Activated CD4-positive, alpha-beta memory T cell treated with anti-CD3 and anti-CD28 coated beads, Interleukin-2, amount 10 ng/mL, durations not matched to agents 7 days and 5 days (primary cell): ENCODE measurements at regions not wholly inside any gene's neighbourhood (a gene's known extent, or its start where the extent isn't known, plus 50 kb on each side); places are given as distances from the start of the nearest gene placed in this dataset.

Experiments used
- CTCF ChIA-PET: fragments of 350-600 bp; sonication (Branson Sonifier 250); formaldehyde crosslinking; loops from one replicate; lab custom pipeline; 2021; ENCODE audit warnings: antibody characterized with exemption, inconsistent platforms; lab: Charles Lee
- POLR2A ChIA-PET: fragments of 350-600 bp; sonication (Branson Sonifier 250); formaldehyde crosslinking; loops from one replicate; lab custom pipeline; 2021; ENCODE audit warnings: antibody characterized with exemption; lab: Charles Lee
- DNase-seq: peaks from one replicate; pipeline ENCODE4 v3.0.0-alpha.2; 2020
- H3K27ac Mint-ChIP-seq: one replicate; pipeline ENCODE4 v1.8.0; 2021; ENCODE audit warnings: mild to moderate bottlenecking, mixed read lengths
- H3K27me3 Mint-ChIP-seq: one replicate; pipeline ENCODE4 v1.8.0; 2021; ENCODE audit warnings: mixed read lengths
- H3K36me3 Mint-ChIP-seq: one replicate; pipeline ENCODE4 v1.8.0; 2021; ENCODE audit warnings: low read depth, mixed read lengths
- H3K4me1 Mint-ChIP-seq: one replicate; pipeline ENCODE4 v1.8.0; 2021; ENCODE audit warnings: mixed read lengths
- H3K4me3 Mint-ChIP-seq: one replicate; pipeline ENCODE4 v1.8.0; 2021; ENCODE audit warnings: mild to moderate bottlenecking, mixed read lengths
- H3K9me3 Mint-ChIP-seq: one replicate; pipeline ENCODE4 v1.8.0; 2021; ENCODE audit warnings: mixed read lengths

DNA sequence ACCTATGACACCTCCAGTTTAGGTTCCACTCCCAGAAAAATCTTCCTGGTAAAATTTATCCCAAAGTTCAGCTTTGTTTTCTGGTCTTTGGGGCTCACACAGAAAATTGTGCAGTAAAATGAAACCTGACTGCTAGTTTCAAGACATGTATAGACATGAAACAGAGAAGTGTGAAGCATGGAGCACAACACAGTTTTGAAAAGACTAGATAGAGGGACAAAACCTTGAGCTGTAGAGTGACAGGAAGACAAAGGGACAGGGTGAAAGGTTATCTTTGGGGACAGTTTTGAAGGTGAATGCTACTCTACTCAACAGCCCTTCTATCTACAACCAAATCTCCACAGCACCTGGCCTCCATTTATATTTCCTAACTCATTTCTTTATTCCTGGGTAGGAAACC is 352.6 kb downstream of the RBM43 start:
- ChIA-PET POLR2A (no interaction called here), CTCF (no interaction called here)
- no peaks in the 10 kb centered on the region for H3K4me1 Mint-ChIP-seq
- H3K27ac Mint-ChIP-seq = no peak overlapping the region
- H3K36me3 Mint-ChIP-seq = no peaks in the 10 kb centered on the region
- H3K9me3 Mint-ChIP-seq = peaks cover 2% of the 10 kb centered on the region
- DNase-seq = no peak
- no peak overlapping the region for H3K4me3 Mint-ChIP-seq
- no peaks in the 10 kb centered on the region for H3K27me3 Mint-ChIP-seq

DNA sequence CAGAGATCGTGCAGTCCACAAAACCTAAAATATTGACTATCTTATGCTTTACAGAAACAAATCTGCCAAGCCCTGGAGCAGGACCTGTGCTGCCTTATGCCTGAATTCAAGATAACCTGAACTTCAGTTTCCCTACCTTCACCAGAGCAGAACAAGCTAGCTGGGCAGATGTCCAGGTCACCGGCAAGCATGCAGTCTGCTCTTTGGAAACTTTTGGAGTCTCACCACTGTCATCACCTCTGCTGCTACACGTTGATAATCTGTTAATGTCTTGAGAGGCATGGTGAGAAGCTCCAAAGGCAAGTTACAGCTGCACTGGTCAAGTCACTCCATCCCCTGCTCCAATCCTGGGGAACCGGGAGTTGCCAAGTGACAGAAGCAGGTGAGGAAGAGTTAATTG is 354.2 kb downstream of the RBM43 start:
- CTCF ChIA-PET = no interaction called here
- Mint-ChIP-seq H3K27ac (no peak overlapping the region), H3K36me3 (no peaks in the 10 kb centered on the region), H3K4me1 (no peaks in the 10 kb centered on the region), H3K4me3 (no peak overlapping the region), H3K27me3 (no peaks in the 10 kb centered on the region), H3K9me3 (peaks cover 2% of the 10 kb centered on the region)
- POLR2A ChIA-PET = no interaction called here
- DNase-seq = no peak

DNA sequence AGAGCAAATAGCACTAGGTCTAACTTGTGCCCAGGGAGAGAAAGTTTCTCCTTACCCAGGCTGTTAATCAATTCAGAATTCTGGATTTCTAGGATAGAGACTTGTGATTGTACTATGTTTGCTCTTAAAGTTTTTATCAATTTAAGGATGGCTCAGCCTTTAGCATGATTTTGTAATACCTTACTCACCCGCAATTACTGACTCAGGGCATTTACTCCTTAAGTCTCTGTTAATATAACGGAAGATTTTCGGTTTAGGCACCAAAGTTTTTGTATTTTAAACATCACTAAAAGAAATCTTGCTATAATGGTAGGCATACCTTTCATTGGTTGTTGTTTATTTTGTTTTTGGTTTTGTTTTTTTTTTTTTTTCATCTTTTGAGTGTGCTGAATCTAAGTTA is 358.2 kb downstream of the RBM43 start:
- DNase-seq = no peak
- Mint-ChIP-seq H3K4me3 (no peak overlapping the region), H3K36me3 (no peaks in the 10 kb centered on the region), H3K27me3 (no peaks in the 10 kb centered on the region), H3K27ac (no peak overlapping the region), H3K9me3 (peaks cover 7% of the 10 kb centered on the region), H3K4me1 (no peaks in the 10 kb centered on the region)
- CTCF ChIA-PET = interaction anchor here (0.6 to 0.7 kb wide), 2 partner anchors 744 to 1236 kb away, joined by 3 read pairs; no protein-coding TSS in a partner anchor
- POLR2A ChIA-PET = no interaction called here

DNA sequence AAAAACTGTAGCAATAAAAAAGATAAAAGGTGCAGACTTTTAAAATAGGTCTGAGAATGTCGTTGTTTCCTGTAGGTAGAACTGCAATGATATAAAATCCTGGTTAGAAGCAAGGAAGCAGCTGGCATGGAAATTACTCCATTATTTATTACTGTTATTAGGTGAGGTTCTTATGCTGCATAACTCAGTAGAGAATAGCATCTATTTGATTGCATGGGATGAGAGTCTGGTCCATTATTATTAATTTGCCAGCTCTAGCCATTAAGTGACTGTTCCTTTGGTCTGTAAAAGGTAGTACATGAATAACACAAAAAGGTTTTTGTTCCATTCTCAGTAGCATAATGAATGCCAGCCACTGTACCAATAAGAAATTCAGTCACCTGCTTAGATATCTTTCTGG is 358.6 kb downstream of the RBM43 start:
- no peak for DNase-seq
- ChIA-PET POLR2A (no interaction called here), CTCF (no interaction called here)
- Mint-ChIP-seq H3K9me3 (peaks cover 7% of the 10 kb centered on the region), H3K27me3 (no peaks in the 10 kb centered on the region), H3K36me3 (no peaks in the 10 kb centered on the region), H3K27ac (no peak overlapping the region), H3K4me3 (no peak overlapping the region), H3K4me1 (no peaks in the 10 kb centered on the region)

DNA sequence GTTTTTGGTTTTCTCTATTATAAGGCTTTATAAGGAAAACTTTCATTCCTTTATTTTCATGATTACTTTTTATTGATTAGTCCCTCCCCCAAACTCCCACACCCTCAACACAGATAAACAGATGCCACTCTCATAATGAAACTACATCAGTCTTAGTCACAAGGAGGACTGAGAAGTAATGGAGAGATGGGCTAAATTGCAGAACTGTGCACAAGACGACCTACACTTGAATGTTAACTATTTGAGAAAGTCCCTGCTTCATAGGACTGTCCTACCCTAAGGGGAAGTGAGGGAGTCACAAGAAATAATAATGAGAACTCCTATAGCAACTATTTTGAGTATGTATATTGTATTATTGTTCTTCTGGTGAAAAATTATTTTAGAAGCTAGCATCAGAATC is 360.8 kb downstream of the RBM43 start:
- POLR2A ChIA-PET = no interaction called here

DNA sequence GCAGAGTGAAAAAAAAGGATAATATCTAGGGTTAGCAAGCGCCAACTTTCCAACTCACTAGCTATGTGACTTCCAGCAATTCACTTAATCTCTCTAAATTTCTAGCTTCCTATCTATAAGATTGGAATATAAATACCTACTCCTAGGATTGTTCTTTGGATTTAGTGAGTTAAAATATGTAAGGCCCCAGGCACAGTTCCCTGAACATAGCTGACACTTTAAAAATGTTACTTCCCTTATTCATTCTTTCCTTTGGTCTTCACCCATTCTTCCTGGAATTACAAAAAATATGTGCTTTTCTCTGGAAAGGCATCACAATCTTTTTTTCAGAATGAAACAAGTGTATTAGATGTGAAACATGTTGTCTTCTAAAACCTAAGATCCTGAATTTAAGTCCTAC is 365.7 kb downstream of the RBM43 start:
- Mint-ChIP-seq H3K4me3 (no peak overlapping the region), H3K4me1 (no peaks in the 10 kb centered on the region), H3K9me3 (peaks cover 2% of the 10 kb centered on the region), H3K36me3 (no peaks in the 10 kb centered on the region), H3K27ac (no peak overlapping the region), H3K27me3 (no peaks in the 10 kb centered on the region)
- CTCF ChIA-PET = no interaction called here
- POLR2A ChIA-PET = no interaction called here
- DNase-seq = no peak

More for the DNA sequence above, 360.8 kb downstream of the RBM43 start:
- Mint-ChIP-seq H3K27me3 (no peaks in the 10 kb centered on the region), H3K4me1 (no peaks in the 10 kb centered on the region), H3K4me3 (no peak overlapping the region), H3K9me3 (peaks cover 5% of the 10 kb centered on the region), H3K27ac (no peak overlapping the region), H3K36me3 (no peaks in the 10 kb centered on the region)
- no peak for DNase-seq
- CTCF ChIA-PET = no interaction called here

DNA sequence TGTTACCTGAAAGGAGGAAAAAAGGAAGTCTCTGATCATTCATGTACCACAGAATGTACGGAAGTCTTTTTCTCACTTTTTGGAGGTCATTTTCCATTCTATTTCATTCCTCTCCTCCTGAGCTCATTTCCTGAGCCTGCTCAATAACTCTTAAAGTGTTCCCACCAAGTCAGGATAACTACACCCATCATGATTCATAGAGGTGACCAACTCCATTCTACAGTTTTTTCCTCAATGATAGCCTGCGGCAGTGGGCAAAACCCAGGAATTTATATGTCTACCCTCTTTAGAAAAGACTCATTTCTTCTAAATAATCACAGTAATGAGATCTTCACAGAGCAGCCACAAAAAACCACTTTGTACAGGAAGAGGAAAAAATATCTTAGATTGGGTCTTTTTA is 372.5 kb downstream of the RBM43 start:
- Mint-ChIP-seq H3K9me3 (no peaks in the 10 kb centered on the region), H3K36me3 (no peaks in the 10 kb centered on the region), H3K27me3 (no peaks in the 10 kb centered on the region), H3K27ac (no peak overlapping the region), H3K4me3 (no peak overlapping the region), H3K4me1 (no peaks in the 10 kb centered on the region)
- DNase-seq = no peak
- CTCF ChIA-PET = no interaction called here
- POLR2A ChIA-PET = no interaction called here

DNA sequence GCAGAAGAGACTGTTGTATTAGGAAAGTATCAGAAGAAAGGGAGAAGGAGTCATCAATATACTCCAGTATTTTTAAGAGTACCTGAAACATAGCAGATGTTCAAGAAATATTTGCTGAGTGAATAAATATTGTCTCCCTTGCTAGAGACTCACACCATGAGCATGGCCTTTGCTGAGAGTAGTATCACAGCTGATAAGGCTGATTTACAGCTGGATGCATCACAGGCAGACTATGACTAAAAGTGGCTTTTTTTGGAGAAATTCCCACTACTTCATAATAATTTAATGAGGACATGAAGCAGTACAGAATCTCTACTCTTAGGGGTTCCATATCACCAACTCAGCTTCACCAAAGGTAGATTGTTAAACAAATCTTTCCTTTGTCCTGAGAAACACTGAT is 373.3 kb downstream of the RBM43 start:
- CTCF ChIA-PET = no interaction called here
- no peaks in the 10 kb centered on the region for H3K9me3 Mint-ChIP-seq
- no peaks in the 10 kb centered on the region for H3K36me3 Mint-ChIP-seq
- DNase-seq = no peak
- no peak overlapping the region for H3K4me3 Mint-ChIP-seq
- H3K27ac Mint-ChIP-seq = no peak overlapping the region
- H3K27me3 Mint-ChIP-seq = no peaks in the 10 kb centered on the region
- no peaks in the 10 kb centered on the region for H3K4me1 Mint-ChIP-seq
- POLR2A ChIA-PET = no interaction called here

DNA sequence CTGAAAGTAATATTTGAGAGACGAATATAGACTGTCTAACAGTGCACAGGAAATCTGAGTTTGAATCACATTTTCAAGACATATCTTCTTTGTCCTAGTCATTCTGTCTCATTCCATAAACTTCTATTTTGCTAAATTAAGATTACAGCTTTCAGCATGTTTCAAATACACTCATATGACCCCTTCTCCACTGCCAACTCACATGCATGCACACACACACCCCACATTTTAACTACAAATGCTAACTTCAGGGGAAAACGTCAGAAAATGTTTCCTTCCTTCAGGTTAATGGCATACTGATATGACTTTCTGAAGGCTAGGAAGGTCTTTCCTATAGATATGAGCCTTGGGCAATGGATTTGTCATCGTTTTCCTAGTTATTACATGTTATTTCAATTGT is 373.7 kb downstream of the RBM43 start:
- Mint-ChIP-seq H3K4me1 (no peaks in the 10 kb centered on the region), H3K27ac (no peak overlapping the region), H3K4me3 (no peak overlapping the region), H3K9me3 (no peaks in the 10 kb centered on the region), H3K27me3 (no peaks in the 10 kb centered on the region), H3K36me3 (no peaks in the 10 kb centered on the region)
- ChIA-PET CTCF (no interaction called here), POLR2A (no interaction called here)
- DNase-seq = no peak

DNA sequence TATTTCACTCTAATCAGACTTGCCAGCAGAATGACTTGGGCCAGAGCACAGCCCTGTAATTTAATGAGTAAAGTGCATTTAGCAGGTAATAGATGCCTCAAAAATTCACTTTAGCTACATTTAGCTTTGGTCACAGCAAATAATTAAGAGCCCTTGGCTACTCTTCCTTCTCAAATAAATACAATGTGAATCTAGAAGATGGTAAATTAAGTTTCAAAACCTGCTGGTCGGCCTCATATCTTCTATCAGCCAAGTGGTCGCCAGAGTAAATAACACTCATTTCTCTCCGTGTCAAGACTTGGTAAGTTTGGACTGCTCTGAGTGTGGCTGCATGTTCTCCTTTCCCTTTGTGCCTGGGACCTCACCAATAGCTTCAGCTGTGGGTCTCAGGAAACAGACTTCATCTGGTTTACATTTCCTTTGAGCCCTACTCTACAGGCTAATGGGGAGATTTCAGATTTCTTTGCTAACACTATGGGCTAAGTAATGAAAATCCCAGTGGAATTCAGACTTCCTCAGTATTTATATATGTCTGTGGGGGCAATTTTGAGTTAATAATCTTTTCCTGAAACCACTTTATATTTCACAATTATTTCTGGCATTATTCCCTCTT is 375.8 kb downstream of the RBM43 start:
- no peaks in the 10 kb centered on the region for H3K27me3 Mint-ChIP-seq
- H3K36me3 Mint-ChIP-seq = no peaks in the 10 kb centered on the region
- H3K4me1 Mint-ChIP-seq = no peaks in the 10 kb centered on the region
- no peaks in the 10 kb centered on the region for H3K9me3 Mint-ChIP-seq
- no peak overlapping the region for H3K4me3 Mint-ChIP-seq
- ChIA-PET POLR2A (no interaction called here), CTCF (no interaction called here)
- DNase-seq = no peak
- H3K27ac Mint-ChIP-seq = no peak overlapping the region

DNA sequence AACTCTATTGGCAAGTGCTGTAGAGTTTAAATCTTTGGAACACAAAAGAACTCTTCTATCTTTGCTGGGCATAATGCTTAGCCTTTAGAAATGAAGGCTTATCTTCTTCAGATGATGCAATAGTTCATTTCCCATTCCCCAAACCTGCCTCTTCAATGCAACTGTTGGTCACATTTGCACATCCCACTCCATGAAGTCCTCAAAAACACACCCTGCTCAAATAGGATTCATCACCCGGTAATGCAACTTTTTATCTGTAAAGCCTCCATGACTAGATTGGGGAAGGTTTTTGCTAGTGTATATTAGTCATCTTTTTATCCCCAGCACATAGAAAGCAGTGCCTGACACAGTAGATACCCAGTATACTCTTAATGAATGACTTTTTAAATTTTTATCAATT is 376.4 kb downstream of the RBM43 start:
- ChIA-PET POLR2A (no interaction called here), CTCF (no interaction called here)
- H3K4me1 Mint-ChIP-seq = no peaks in the 10 kb centered on the region
- no peaks in the 10 kb centered on the region for H3K27me3 Mint-ChIP-seq
- H3K27ac Mint-ChIP-seq = no peak overlapping the region
- no peaks in the 10 kb centered on the region for H3K9me3 Mint-ChIP-seq
- H3K4me3 Mint-ChIP-seq = no peak overlapping the region
- H3K36me3 Mint-ChIP-seq = no peaks in the 10 kb centered on the region
- no peak for DNase-seq

DNA sequence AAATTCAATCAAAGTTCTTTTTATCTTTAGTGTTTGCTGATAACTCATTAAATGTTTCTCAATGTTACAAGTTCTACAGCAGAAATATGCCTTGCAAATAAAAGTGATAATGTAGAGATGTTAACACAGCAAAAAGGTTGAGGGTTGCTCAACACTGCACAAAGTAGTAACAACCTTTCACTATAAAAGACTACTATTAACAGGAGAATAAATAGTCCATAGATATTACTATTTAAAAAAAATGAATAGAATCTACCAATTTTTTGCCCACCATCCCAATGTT is 378.1 kb downstream of the RBM43 start:
- Mint-ChIP-seq H3K27me3 (no peaks in the 10 kb centered on the region), H3K27ac (no peak overlapping the region), H3K9me3 (peaks cover 3% of the 10 kb centered on the region), H3K4me3 (no peak overlapping the region), H3K36me3 (no peaks in the 10 kb centered on the region), H3K4me1 (no peaks in the 10 kb centered on the region)
- POLR2A ChIA-PET = no interaction called here
- DNase-seq = no peak
- CTCF ChIA-PET = no interaction called here

DNA sequence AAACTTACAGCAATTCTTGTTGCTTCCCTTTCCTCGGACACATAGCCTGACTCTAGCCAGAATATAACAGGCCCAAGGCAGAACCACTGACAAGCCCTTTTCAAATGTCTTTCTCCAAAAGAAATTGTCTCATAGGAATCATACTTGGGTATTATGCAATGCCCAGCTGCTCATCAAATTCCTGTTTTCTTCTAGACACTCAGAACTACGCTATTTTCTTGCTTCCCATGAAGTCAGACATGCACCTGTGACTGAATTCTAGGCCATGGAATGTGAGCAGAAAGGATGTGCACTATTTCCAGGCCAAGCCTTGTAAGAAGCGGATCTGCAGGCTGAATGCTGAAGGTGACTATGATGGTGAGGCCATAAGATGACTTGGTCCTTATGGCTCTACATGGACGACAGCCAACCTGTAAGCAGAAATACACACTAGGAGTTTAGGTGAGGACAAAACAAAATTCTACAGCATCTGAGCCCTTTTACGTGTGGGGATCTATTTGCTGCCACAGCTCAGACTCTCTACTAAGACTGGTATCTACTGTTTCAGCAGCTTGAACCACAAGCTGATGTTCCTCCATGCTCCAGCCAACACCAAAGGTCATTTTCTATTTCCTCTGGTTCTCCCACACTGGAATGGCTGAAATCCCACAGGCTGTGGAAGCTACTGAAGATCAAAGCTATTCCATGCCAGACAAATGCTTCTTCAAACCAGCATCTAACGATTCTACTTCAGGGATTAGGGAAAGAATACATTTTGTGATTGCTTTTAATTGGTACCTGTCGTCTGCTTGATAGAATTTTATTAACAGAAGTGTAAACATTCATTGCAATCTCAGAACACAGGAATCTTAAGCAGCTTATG is 378.7 kb downstream of the RBM43 start:
- CTCF ChIA-PET = no interaction called here
- POLR2A ChIA-PET = no interaction called here
- H3K4me1 Mint-ChIP-seq = no peaks in the 10 kb centered on the region
- DNase-seq = no peak
- H3K27ac Mint-ChIP-seq = no peak overlapping the region
- no peaks in the 10 kb centered on the region for H3K27me3 Mint-ChIP-seq
- no peak overlapping the region for H3K4me3 Mint-ChIP-seq
- H3K9me3 Mint-ChIP-seq = peaks cover 6% of the 10 kb centered on the region
- H3K36me3 Mint-ChIP-seq = no peaks in the 10 kb centered on the region

DNA sequence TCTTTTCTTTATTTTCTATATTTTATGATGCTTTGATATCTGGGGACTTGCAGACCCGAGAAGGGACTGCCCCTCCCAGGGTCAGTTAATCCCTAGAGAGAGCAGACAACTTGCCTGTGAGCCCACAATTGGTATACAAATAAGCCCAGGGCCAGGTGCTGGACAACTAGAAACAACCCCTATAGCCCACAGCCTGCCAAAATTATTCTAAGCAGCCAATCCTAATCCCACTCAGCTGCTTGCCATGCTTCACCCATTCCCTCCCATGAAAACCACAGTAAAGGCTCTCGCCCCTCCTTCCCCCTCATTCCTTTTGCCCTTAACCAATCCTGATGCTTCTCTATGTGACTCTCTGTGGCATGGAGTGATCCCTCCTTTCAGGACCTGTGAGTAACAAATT is 380.7 kb downstream of the RBM43 start:
- POLR2A ChIA-PET = no interaction called here
- Mint-ChIP-seq H3K4me1 (no peaks in the 10 kb centered on the region), H3K36me3 (no peaks in the 10 kb centered on the region), H3K9me3 (peaks cover 6% of the 10 kb centered on the region), H3K4me3 (no peak overlapping the region), H3K27ac (no peak overlapping the region), H3K27me3 (no peaks in the 10 kb centered on the region)
- DNase-seq = no peak
- CTCF ChIA-PET = no interaction called here
